ENCODE measurements at regions not wholly inside any gene's neighbourhood (a gene's known extent, or its start where the extent isn't known, plus 50 kb on each side); places are given as distances from the start of the nearest gene placed in this dataset.

GRCh38 chrX:16511796-16512776, 137.9 kb upstream of the S100G start:
- TF ChIP-seq CTCF (IDR thresholded peaks at IDR 0.05) (no peak), POLR2A (IDR thresholded peaks at IDR 0.05) (no peak)
